KMS-11 (cell line): ENCODE measurements at regions not wholly inside any gene's neighbourhood (a gene's known extent, or its start where the extent isn't known, plus 50 kb on each side); places are given as distances from the start of the nearest gene placed in this dataset.

Source experiments
- H2AFZ ChIP-seq: fragments of 200-600 bp; sonication (generic); 2 replicates; pipeline ENCODE4 v1.6.1; 2016; ENCODE audit warnings: antibody characterized with exemption, mixed run types, low read depth
- H3K27ac ChIP-seq: fragments of 200-600 bp; sonication (generic); 2 replicates; pipeline ENCODE4 v1.6.1; 2016; ENCODE audit warnings: mild to moderate bottlenecking, mixed run types
- H3K27me3 ChIP-seq: fragments of 200-600 bp; sonication (generic); 2 replicates; pipeline ENCODE4 v1.6.1; 2017; ENCODE audit warnings: mild to moderate bottlenecking, low read depth, mixed run types, moderate library complexity; ENCODE audit not compliant: insufficient read depth
- H3K36me3 ChIP-seq: fragments of 200-600 bp; sonication (generic); 2 replicates; pipeline ENCODE4 v1.6.1; 2017; ENCODE audit warnings: mild to moderate bottlenecking, mixed run types; ENCODE audit not compliant: insufficient read depth
- H3K4me1 ChIP-seq: fragments of 200-600 bp; sonication (generic); 2 replicates; pipeline ENCODE4 v1.6.1; 2016; ENCODE audit warnings: mild to moderate bottlenecking, low read depth, mixed run types; ENCODE audit not compliant: poor library complexity, severe bottlenecking
- H3K4me2 ChIP-seq: fragments of 200-600 bp; sonication (generic); 2 replicates; pipeline ENCODE4 v1.7.0; 2016; ENCODE audit warnings: mild to moderate bottlenecking, mixed run types
- H3K4me3 ChIP-seq: fragments of 200-600 bp; sonication (generic); IDR thresholded peaks from 2 replicates; pipeline ENCODE4 v1.6.1; 2017; ENCODE audit warnings: low read depth, low read length, mixed read lengths; ENCODE audit not compliant: insufficient read depth
- H3K79me2 ChIP-seq: fragments of 200-600 bp; sonication (generic); 2 replicates; pipeline ENCODE4 v1.6.1; 2016; ENCODE audit warnings: low read depth, mixed run types; ENCODE audit not compliant: insufficient read depth
- H3K9ac ChIP-seq: fragments of 200-600 bp; sonication (generic); 2 replicates; pipeline ENCODE4 v1.6.1; 2016; ENCODE audit warnings: mild to moderate bottlenecking, mixed run types
- H4K20me1 ChIP-seq: fragments of 200-600 bp; sonication (generic); 2 replicates; pipeline ENCODE4 v1.6.1; 2016; ENCODE audit warnings: mild to moderate bottlenecking, mixed run types; ENCODE audit not compliant: insufficient read depth
- CTCF ChIP-seq: fragments of 200-600 bp; sonication (generic); conservative IDR thresholded peaks from 2 replicates; pipeline ENCODE4 v1.6.1; 2017; ENCODE audit warnings: low read depth, mild to moderate bottlenecking, antibody characterized with exemption, low read length, moderate library complexity, mixed read lengths

GRCh38 chr22:48570912-48571311 lies 1256.8 kb downstream of the BRD1 start:
- Histone ChIP-seq H3K27me3 (no peaks in the 10 kb centered on the region), H3K4me3 (no peak overlapping the region), H4K20me1 (no peaks in the 10 kb centered on the region), H2AFZ (no peak overlapping the region), H3K36me3 (no peaks in the 10 kb centered on the region), H3K4me1 (no peaks in the 10 kb centered on the region), H3K9ac (no peak overlapping the region), H3K4me2 (no peak overlapping the region), H3K27ac (no peak overlapping the region), H3K79me2 (no peaks in the 10 kb centered on the region)
- TF ChIP-seq CTCF = no peak

GRCh38 chr22:48569476-48570233 lies 1258.0 kb downstream of the BRD1 start:
- TF ChIP-seq CTCF = no peak
- Histone ChIP-seq H2AFZ (no peak overlapping the region), H3K9ac (no peak overlapping the region), H3K4me2 (no peak overlapping the region), H3K79me2 (no peaks in the 10 kb centered on the region), H4K20me1 (no peaks in the 10 kb centered on the region), H3K27me3 (no peaks in the 10 kb centered on the region), H3K4me3 (no peak overlapping the region), H3K36me3 (no peaks in the 10 kb centered on the region), H3K27ac (no peak overlapping the region), H3K4me1 (no peaks in the 10 kb centered on the region)

- Histone ChIP-seq H3K36me3 (no peaks in the 10 kb centered on the region), H3K9ac (no peak overlapping the region), H3K4me2 (no peak overlapping the region), H2AFZ (no peak overlapping the region), H3K4me3 (no peak overlapping the region), H4K20me1 (no peaks in the 10 kb centered on the region), H3K27ac (no peak overlapping the region), H3K27me3 (no peaks in the 10 kb centered on the region), H3K79me2 (no peaks in the 10 kb centered on the region), H3K4me1 (no peaks in the 10 kb centered on the region)
- no peak for TF ChIP-seq CTCF
Observed at GRCh38 chr22:48568736-48569330, 1258.8 kb downstream of the BRD1 start.

GRCh38 chr22:48567213-48567975 lies 1260.3 kb downstream of the BRD1 start:
- Histone ChIP-seq H3K4me3 (no peak overlapping the region), H3K4me1 (no peaks in the 10 kb centered on the region), H3K4me2 (no peak overlapping the region), H3K36me3 (no peaks in the 10 kb centered on the region), H3K27me3 (no peaks in the 10 kb centered on the region), H3K9ac (no peak overlapping the region), H4K20me1 (no peaks in the 10 kb centered on the region), H3K79me2 (no peaks in the 10 kb centered on the region), H3K27ac (no peak overlapping the region), H2AFZ (no peak overlapping the region)
- TF ChIP-seq CTCF = no peak
